ENCODE measurements at regions not wholly inside any gene's neighbourhood (a gene's known extent, or its start where the extent isn't known, plus 50 kb on each side); places are given as distances from the start of the nearest gene placed in this dataset.

- H3K27ac ChIP-seq = no peak overlapping the region
- intact Hi-C loops (cut with DNase I) = no loop called here
- peaks cover 0 to 11% of the 10 kb centered on the region in 2 donors for H3K9me3 ChIP-seq
- H3K4me3 ChIP-seq = no peak overlapping the region
- no peak for DNase-seq
- H3K36me3 ChIP-seq = no peaks in the 10 kb centered on the region
- no peak for ATAC-seq
- TF ChIP-seq CTCF (IDR thresholded peaks at IDR 0.05) = no peak
- no peaks in the 10 kb centered on the region for H3K4me1 ChIP-seq
- no peaks in the 10 kb centered on the region for H3K27me3 ChIP-seq
Measured at GRCh38 chr2:146814971-146815370, 1029.9 kb upstream of the ACVR2A start.

GRCh38 chr2:146807568-146808168 is 1037.2 kb upstream of the ACVR2A start:
- H3K9me3 ChIP-seq = peaks cover 0 to 12% of the 10 kb centered on the region in 2 donors
- no peak overlapping the region for H3K4me3 ChIP-seq
- no peaks in the 10 kb centered on the region for H3K4me1 ChIP-seq
- intact Hi-C loops (cut with DNase I) = no loop called here
- no peaks in the 10 kb centered on the region for H3K36me3 ChIP-seq
- DNase-seq (peak in 1 of 4 donors; percentile 51), ATAC-seq (no peak)
- H3K27me3 ChIP-seq = no peaks in the 10 kb centered on the region
- no peak for TF ChIP-seq CTCF (IDR thresholded peaks at IDR 0.05)
- H3K27ac ChIP-seq = no peak overlapping the region

GRCh38 chr2:146806364-146807005 is 1038.3 kb upstream of the ACVR2A start:
- H3K4me3 ChIP-seq = no peak overlapping the region
- no peaks in the 10 kb centered on the region for H3K27me3 ChIP-seq
- intact Hi-C loops (cut with DNase I) = no loop called here
- peaks cover 0 to 3% of the 10 kb centered on the region in 2 donors for H3K9me3 ChIP-seq
- no peak for ATAC-seq
- no peaks in the 10 kb centered on the region for H3K4me1 ChIP-seq
- DNase-seq = no peak
- H3K27ac ChIP-seq = no peak overlapping the region
- no peaks in the 10 kb centered on the region for H3K36me3 ChIP-seq
- TF ChIP-seq CTCF (IDR thresholded peaks at IDR 0.05) = no peak

- intact Hi-C loops (cut with DNase I) = no loop called here
- no peak for TF ChIP-seq CTCF (IDR thresholded peaks at IDR 0.05)
Measured at GRCh38 chr2:146804288-146804687, 1040.5 kb upstream of the ACVR2A start.

GRCh38 chr2:146801886-146802285 is 1042.9 kb upstream of the ACVR2A start:
- H3K27me3 ChIP-seq = no peaks in the 10 kb centered on the region
- H3K4me1 ChIP-seq = no peaks in the 10 kb centered on the region
- intact Hi-C loops (cut with DNase I) = no loop called here
- no peak overlapping the region for H3K27ac ChIP-seq
- H3K36me3 ChIP-seq = no peaks in the 10 kb centered on the region
- DNase-seq (no peak), ATAC-seq (no peak)
- no peak for TF ChIP-seq CTCF (IDR thresholded peaks at IDR 0.05)
- H3K4me3 ChIP-seq = no peak overlapping the region
- H3K9me3 ChIP-seq = peaks cover 0 to 3% of the 10 kb centered on the region in 2 donors

More at GRCh38 chr2:146804288-146804687, 1040.5 kb upstream of the ACVR2A start:
- DNase-seq (no peak), ATAC-seq (no peak)
- Histone ChIP-seq H3K27ac (no peak overlapping the region), H3K9me3 (peaks cover 0 to 3% of the 10 kb centered on the region in 2 donors), H3K4me1 (no peaks in the 10 kb centered on the region), H3K36me3 (no peaks in the 10 kb centered on the region), H3K27me3 (no peaks in the 10 kb centered on the region), H3K4me3 (no peak overlapping the region)

Data from left lung (tissue), 4 donors.